Gastroesophageal sphincter (tissue), 3 donors: ENCODE measurements at regions not wholly inside any gene's neighbourhood (a gene's known extent, or its start where the extent isn't known, plus 50 kb on each side); places are given as distances from the start of the nearest gene placed in this dataset.
"Not testable (repeated sequence)": the region's sequence is repeated elsewhere in the genome, so short reads cannot be mapped to it uniquely, and the experiment has no call there.

ENCODE experiments used
- CTCF ChIP-seq, 4 experiments: fragments of 200-600 bp in 2 of 4; fragments of 450-650 bp in 2 of 4; sonication (generic) in 1 of 4; IDR thresholded peaks; one replicate each; pipeline ENCODE4 v1.5.1; 2017 to 2019; ENCODE audit warnings: antibody characterized with exemption in 4 of 4, mild to moderate bottlenecking in 2 of 4, moderate library complexity in 2 of 4
- EP300 ChIP-seq: sonication (generic); formaldehyde crosslinking; IDR thresholded peaks from one replicate; pipeline ENCODE4 v1.6.1; 2017; ENCODE audit warnings: antibody characterized with exemption, mild to moderate bottlenecking
- POLR2A ChIP-seq, 2 donors: fragments of 450-650 bp; IDR thresholded peaks; one replicate each; pipeline ENCODE4 v1.6.1; 2017; ENCODE audit warnings: antibody characterized with exemption in 2 of 2, mild to moderate bottlenecking in 2 of 2, moderate library complexity in 1 of 2

- TF ChIP-seq CTCF (IDR thresholded peaks at IDR 0.05); EP300; POLR2A (IDR thresholded peaks at IDR 0.05): not testable (repeated sequence)
Observed at GRCh38 chr4:179066254-179066653, 1624.0 kb upstream of the AGA start.
